DMS153 (cell line): ENCODE measurements at regions not wholly inside any gene's neighbourhood (a gene's known extent, or its start where the extent isn't known, plus 50 kb on each side); places are given as distances from the start of the nearest gene placed in this dataset.
"Not testable (repeated sequence)": the region's sequence is repeated elsewhere in the genome, so short reads cannot be mapped to it uniquely, and the experiment has no call there.

Experiments used
- DNase-seq: peaks from one replicate; lab custom pipeline; 2025; lab: John Stamatoyannopoulos, UW

DNA sequence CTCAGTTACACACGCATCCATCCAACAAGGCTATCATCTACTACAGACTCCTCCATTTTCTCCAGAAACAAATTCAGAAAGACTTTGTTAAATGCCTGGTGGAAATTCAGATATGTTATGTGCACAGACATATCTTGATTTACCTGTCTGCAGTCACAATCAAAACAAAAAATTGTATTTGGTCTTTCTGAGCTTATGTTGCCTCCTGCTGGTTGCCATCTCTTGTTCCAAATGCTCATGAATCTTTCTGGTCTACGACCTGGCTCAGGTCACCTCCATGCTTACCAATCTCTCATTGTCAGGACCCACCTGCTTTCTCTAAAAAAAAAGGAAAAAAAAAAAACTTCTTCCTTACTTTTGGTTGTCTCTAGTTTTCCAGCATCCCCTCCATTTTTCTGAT, 169.2 kb upstream of the PLXNC1 start:
- no peak for DNase-seq

DNA sequence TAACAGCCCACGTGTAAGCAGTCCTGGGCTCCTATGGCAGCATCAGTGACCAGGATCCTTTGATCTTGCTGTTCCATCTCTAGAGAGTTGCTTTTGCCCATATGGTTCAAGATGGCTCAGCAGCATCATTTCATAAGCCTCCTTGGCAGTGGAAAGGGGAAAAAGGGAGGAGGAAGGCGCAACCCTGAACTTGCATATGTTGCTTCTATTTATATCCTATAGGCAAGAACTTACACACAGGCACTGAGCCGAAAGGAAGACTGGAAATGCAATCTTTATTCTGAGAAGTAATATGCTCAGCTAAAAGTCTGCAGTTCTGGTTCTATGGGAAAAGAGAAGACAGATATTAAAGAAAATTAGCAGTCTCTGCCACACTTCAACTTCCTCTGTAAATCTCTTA, 167.7 kb upstream of the PLXNC1 start:
- DNase-seq: no peak

DNA sequence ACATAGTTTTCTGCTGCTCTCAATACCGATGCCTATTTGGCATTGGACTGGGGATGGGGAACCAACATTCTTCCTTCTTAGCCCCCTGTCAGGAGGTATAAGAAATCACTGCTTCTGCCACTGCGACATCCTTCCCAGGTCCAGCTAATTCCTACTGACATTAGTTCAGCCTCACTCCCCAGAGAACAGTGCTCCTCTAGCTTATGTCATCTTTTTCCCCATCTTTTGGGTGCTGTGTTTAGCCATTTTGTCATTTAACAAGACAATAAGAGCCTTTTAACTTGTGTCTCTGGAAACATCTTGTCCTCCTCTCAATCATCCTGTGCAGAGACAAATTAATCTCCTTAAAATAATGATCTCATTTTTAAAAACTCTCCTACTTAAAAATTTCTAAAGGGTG, 167.0 kb upstream of the PLXNC1 start:
- DNase-seq: no peak

DNA sequence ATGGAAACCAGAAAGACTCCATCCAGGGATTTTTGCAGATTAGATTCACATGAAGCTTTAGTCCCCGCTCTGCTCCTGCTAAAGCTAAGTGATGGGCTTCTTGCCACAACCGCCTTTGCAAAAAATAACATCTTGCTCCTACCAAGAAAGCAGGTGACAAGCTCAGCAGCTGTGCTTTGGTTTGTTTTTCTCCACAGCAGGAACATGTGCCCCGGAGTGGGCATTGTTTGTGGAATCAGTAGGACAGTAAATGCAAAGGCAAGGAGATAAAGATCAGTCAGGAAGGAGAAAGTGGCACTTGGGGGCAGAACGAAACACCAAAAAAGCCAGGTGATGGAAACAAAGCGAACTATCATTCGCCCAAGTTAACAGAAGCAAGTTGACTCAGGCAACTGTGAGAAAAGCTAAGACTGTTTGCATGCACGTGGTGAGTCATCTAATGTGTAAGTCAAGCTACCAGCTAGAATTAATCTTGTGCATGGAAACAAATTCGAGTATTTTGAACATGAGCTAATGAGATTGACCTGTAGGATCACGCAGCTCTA, 165.5 kb upstream of the PLXNC1 start:
- no peak for DNase-seq

DNA sequence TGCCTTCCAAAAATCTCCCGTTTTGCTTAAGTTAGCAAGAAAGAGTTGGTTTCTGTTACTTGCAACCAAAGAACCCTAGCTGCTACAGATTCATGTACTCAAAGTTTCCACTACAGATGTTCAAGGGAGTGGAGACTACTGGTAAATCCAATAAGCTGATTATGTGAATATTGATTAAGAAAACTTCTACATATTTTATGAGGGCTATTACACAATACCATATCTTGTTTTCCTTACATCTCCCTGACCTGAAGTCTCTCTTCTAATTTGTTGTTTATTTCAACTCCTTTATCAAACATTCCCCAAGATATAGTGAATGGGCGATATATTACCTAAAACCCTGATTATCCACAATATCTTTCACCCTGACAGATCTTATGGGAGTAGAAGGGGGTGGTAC, 164.4 kb upstream of the PLXNC1 start:
- DNase-seq: no peak

DNA sequence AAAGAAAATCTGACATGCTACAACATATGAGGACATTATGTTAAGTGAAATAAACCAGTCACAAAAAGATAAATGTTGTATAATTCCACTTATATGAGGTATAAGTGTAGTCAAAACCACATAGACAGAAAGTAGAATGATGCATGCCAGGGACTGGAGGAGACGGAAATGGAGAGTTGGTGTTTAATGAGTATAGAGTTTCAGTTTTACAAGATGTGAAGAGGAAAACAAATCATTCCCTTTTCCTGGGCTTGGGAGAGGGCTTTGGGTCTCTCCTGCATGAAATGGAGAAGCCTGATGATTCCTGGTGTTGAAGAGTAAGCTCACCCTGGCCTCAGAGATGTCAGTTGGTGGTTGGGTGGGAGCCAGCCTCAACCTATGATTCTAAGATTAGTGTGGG, 158.4 kb upstream of the PLXNC1 start:
- DNase-seq: no peak

DNA sequence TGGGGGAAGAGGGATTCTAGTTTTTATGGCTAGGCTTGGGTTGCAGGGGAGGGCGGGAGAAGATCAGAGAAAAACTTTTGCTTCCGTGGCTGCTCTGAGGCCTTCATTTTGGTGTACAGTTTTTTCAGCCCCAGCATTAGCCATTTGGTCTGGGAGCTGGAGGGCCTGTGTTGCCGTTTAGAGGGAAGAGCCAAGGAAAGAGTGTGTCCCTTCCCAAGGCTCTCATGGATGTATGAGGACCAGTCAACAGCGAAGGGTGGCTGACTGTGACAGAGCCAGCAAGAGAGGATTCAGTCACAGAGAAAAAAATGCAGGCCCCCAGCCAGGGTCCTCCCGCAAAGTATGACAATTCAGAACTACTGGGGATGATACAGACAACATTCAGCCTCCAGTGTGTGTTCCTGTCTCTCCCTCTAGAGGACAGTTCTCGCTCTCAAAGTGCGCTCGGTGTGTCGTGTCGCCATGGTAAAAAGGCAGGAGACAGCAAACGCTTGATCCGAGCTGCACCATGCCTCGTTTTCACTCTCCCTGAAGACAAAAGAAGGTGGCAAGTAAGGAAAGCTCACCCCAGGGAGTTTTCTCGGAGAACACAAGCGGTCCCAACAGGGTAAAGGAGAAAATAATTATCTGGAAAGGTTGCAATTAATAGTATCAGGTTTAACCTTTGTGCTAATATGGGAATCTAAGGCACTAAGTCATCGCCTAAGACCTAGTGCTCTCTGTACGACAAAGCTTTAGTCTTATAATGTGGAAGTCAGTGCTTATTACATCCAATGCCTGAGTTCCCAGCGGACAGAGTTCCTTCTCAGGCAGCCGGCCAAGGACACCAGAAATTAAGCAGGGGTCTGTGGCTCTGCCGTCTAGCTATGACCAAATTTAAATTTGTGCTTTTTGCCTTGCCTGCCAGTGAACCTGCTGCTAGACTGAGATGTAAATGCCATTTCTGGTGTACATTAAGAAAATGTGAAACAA, 157.3 kb upstream of the PLXNC1 start:
- DNase-seq: no peak

DNA sequence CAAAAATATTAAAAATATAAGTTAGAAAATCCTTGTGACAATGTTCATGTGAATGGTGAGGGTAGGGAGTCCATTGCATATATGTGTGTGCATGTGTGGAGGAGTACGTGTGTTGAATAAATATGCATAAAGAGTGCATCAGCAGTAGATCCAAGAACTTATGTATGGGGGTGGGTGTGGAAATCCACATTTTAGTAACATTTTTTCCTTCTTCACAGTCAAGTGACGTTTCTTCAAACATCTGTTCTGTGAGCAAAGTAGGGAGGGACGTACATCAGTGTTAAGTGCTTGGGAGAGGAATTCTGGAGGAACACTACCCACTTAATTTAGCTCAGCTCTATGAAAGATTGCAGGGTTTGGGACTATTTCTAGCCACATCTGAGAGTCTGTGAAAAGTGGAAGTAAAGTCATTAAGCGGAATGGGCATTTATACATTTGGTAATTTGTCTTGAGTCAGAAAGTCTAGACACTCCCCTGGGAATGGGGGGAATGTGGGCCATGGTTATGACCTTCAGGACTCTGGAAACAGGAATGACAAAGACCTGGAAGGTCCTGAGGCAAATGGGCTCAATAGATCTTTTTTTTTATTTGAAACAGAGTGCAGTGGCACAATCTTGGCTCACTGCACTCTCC, 156.4 kb upstream of the PLXNC1 start:
- DNase-seq: no peak

DNA sequence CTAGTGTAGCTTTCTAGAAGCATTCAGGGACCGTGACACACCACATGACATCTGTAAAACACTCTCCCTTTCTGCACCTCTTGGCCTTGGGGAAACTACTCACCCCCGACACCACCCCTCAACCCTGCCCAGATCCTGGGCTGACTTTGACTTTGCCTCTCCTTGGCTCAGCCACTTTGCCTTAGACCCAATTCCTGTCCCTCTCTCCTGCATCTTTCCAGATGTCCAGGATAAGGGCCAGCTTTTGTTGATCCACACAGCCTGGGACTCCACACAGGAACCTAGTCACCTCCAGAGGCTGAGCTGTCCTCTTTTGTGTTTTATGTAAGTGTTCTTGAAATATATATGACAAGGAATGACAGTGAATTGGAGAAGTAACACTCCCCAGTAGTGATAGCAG, 153.7 kb upstream of the PLXNC1 start:
- no peak for DNase-seq

DNA sequence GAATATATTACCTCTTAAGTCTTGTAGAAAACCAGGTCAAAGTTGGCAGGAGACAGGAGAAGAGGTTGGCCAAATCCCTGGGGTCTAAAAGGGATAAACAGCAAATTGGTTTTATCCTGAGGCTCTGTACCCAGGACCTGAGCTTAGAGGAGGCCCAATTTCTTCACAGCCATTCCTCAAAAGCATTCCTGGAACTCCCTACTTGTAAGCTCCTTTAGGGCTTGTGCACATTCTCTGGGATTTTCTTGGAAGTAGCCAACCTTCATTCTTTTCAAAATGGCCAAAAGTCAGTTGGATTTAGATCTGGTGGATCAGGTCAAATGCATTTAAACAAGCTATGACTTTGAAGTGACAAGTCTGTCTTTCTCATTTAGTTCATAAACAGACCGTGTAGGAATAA, 152.1 kb upstream of the PLXNC1 start:
- no peak for DNase-seq

DNA sequence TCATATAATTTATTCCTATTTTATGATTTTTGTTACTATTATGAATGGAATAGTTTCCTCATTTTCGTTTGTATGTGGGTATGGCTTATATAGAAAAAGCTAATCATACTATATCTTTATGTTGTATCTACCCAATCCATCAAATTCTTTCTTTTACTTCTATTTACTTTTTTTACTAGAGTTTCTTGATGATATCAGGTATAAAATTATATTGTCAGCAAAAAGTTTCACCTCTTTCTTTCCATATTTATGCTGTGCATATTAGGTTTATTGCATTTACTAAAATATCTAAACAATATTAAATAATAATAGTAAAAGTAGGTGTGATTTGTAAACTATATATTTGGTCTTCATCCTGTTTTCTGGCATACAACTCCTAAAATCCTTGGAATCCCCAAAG, 146.7 kb upstream of the PLXNC1 start:
- no peak for DNase-seq

DNA sequence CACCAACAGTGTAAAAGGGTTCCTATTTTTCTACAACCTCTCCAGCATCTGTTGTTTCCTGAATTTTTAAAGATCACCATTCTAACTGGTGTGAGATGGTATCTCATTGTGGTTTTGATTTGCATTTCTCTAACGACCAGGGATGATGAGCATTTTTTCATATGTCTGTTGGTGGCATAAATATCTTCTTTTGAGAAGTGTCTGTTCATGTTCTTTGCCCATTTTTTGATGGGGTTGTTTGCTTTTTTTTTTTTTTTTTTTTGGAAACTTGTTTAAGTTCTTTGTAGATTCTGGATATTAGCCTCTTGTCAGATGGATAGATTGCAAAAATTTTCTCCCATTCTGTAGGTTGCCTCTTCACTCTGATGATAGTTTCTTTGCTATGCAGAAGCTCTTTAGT, 145.5 kb upstream of the PLXNC1 start:
- DNase-seq: not testable (repeated sequence)

DNA sequence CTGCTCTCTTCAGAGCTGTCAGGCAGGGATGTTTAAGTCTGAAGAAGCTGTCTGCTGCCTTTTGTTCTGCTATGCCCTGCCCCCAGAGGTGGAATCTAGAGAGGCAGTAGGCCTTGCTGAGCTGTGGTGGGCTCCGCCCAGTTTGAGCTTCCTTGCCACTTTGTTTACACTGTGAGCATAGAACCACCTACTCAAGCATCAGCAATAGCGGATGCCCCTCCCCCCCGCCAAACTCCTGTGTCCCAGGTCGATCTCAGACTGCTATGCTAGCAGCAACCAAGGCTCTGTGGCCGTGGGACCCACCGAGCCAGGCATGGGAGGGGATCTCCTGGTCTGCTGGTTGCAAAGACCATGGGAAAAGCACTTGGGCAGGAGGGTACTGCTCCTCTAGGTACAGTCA, 140.5 kb upstream of the PLXNC1 start:
- DNase-seq: not testable (repeated sequence)

DNA sequence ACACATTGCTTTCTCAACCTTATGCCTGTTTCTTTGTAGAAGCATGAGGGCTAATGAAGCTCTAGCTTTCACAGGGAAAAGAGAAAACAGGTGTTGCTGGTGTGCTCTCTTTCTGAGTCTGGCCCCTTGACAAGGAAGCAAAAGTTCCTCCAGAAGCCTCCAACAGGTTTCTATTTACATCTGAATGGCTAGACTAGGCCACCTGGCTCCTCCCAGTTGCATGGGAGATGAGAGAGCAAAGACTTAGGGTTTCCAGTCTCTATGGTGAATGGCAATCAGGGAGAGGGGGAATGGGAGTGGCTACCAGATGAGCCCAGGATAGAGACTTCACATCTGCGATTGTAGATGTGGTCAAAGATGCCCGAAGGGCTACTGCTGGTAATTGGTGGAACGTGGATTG, 138.1 kb upstream of the PLXNC1 start:
- DNase-seq: no peak

DNA sequence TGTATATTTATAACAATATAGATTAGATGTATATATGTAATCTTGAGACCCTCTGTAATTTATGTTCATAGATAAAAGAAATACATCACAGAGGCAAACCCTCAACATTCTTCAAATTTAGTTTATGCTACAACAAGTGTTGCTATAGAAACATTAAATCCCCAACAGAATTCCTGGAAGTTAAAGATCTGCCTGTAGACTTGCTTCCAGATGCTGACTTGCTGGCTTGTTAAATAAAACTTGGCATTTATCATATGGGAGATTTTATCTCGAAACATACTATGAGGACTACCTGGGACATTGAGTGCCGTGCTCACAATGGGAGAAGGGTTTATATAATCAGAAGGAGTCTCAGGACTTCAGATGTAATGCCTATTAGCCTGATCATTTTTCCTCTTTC, 136.3 kb upstream of the PLXNC1 start:
- no peak for DNase-seq

DNA sequence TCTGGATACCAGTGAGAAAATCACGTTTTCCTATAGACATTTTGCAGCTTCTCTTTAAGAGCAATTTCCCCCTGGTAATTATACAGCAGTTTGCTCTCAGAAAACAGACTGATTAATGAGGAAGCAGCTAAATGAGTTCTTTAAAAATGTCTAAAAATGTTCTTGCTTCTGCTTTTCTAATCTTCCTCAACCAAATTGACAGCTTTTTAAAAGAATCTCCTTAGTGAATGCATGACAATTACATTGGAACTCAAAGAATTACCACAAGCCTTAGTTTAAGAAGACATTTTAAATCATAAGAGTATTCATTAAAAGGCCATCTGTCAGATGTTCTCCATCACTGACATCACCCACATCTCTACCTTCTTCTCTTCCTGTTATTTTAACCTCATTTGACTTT, 135.8 kb upstream of the PLXNC1 start:
- no peak for DNase-seq

DNA sequence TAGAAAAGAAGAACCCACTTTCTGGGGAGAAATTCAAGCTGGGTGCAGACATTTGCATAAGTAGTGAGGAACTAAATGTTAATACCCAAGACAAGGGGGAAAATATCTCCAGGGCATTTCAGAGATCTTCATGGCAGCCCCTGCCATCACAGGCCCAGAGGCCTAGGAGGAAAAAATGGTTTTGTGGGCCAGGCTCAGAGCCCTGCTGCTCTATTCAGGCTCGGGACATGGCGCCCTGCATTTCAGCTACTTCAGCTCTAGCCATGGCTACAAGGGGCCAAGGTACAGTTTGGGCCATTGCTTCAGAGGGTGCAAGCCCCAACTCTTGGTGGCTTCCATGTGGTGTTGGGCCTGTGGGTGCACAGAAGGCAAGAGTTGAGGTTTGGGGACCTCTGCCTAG, 131.1 kb upstream of the PLXNC1 start:
- DNase-seq: not testable (repeated sequence)

DNA sequence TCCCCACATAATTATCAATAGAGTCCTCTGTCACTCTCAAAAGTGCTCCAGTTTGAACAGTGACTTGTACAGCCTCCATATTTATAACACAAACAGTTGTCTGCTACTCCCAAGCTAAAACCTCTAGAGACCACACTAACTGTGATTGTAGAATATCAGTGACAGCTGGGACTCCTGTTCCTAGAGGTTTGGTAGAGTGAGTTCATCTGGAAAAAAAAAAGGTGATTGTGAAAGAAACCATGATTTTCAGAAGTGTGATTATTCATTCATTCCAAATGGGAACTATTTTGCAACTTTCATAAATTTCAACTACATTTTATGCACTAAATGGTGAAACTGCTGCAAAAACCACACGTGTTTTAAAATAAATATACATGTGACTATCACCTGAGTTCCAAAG, 128.0 kb upstream of the PLXNC1 start:
- DNase-seq: no peak

DNA sequence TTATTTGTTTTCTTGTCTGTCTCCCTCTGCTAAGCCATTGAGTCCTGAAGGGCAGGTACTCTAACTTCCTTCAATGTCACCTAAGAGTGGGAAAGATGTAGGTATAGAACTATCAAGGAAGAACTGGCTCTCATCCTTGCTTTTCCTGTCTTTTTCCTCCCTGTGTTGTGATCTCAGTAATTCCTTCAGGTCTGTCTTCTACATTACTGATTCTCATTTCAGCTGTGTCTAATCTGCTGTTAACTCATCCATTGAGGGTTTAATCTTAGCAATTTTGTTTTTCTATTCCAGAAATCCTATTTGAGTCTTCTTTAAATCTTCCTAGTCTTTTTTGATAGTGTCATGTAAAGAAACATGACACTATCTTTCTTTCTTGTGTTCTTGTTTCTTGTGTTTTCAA, 124.5 kb upstream of the PLXNC1 start:
- DNase-seq: no peak

DNA sequence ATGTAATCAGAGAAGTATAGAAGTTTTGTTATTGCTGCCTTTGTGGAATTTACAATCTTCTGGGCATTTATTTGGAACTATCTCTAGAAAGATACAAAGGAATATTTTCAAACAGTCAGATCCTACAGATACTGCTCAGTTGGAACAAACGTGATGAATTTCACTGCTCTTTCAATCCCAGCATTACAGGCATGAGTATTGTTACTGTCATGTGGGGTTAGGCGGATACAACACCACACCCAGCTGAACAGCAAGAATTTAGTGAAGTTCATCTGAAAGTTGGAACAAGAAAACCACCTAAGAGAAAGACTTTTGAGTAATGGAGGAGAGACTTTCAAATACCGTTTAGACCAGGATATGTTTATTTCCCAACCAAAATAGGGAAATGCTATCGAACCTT, 123.3 kb upstream of the PLXNC1 start:
- DNase-seq: no peak

DNA sequence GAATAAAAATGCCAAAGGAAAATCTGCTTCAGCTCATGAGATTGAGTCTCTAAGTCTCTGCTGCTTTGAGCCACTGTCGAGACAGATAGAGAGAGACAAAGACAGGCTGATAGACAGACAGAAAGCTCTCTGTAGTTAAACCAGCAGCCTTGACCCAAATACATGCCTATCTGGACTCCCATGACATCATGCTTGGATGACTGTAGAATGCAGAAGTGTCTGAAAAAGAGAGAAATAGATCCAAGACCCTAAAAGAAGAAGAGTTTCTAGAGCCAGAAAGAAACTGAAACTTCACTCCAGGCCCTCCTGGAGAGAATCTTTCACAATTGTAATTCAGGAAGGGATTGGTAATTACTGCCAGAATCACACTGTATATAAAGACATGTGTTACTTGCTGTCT, 122.6 kb upstream of the PLXNC1 start:
- DNase-seq: no peak

DNA sequence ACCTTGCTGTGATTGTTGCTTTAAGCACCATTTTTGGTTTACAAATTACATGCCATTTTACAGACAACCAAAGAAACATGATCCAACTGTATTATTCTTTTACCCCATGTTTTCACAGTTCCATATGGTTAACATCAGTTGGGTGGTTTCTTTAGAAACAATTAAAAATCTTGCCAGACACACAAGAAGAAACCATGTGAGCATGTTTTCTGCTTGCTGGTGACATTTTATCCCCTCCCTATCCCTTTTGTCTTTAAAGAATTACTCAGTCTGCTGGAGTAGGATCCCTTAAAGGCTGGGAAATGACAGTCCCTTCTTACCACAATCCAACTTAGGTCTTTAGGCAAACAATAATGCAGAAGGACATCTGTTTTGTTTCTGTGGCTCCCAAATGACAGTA, 121.8 kb upstream of the PLXNC1 start:
- no peak for DNase-seq

DNA sequence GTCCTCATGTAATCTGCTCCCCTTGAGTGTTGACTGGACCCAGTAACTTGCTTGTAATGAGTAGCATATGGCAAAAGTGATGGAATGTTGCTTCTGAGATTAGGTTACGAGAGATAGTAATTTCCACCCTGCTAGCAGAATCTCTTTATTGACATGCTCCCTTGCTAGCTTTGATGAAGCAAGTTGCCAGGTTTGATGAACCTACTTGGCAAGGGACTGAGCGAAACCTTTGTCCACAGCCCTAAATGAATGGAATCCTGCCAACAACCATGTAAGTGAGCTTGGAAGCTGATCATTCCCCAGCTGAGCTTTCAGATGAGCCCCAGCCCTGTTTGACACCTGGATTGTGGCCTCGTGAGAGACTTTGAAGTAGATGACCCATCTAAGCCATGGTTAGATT, 120.8 kb upstream of the PLXNC1 start:
- no peak for DNase-seq
